Astrocyte of the cerebellum (primary cell): ENCODE measurements at regions not wholly inside any gene's neighbourhood (a gene's known extent, or its start where the extent isn't known, plus 50 kb on each side); places are given as distances from the start of the nearest gene placed in this dataset.
"Not testable (repeated sequence)": the region's sequence is repeated elsewhere in the genome, so short reads cannot be mapped to it uniquely, and the experiment has no call there.

Source experiments
- DNase-seq: peaks from one replicate; pipeline ENCODE4 v3.0.0-alpha.2; 2011; ENCODE audit warnings: low read depth
- H3K4me3 ChIP-seq: 2 replicates; pipeline ENCODE4 v1.5.1; 2011; ENCODE audit warnings: mild to moderate bottlenecking, low read depth, low read length, moderate library complexity
- in situ Hi-C: cut with HindIII; loops from 2 replicates; pipeline ENCODE4 v1.10.0; 2017; ENCODE audit warnings: low sequenced_read_pairs
- TF ChIP-seq, protein P1 (sequence below): IDR thresholded peaks from 2 replicates; pipeline ENCODE4 v1.5.1; 2012; ENCODE audit warnings: low read length, low read depth, moderate library complexity, mild to moderate bottlenecking; ENCODE audit errors: missing control alignments

DNA sequence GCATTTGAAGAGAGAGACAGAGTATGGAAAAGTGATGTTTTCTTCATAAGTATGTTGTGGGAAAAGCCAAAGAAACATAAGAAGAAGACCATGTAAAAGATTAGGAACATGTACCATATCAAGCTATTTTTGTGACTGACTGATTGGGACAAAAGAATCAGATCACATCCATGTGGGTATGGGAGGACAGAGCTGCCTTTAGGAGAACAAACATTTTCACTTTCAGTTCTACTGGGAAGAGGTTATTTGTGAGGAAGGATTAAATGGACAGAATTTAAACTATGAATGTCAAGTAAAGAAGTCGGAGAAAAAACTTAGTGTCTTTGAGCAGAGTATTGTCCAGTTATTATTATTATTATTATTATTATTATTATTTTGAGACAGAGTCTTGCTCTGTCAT lies 124.4 kb upstream of the HCRTR2 start:
- TF ChIP-seq, protein P1, sequence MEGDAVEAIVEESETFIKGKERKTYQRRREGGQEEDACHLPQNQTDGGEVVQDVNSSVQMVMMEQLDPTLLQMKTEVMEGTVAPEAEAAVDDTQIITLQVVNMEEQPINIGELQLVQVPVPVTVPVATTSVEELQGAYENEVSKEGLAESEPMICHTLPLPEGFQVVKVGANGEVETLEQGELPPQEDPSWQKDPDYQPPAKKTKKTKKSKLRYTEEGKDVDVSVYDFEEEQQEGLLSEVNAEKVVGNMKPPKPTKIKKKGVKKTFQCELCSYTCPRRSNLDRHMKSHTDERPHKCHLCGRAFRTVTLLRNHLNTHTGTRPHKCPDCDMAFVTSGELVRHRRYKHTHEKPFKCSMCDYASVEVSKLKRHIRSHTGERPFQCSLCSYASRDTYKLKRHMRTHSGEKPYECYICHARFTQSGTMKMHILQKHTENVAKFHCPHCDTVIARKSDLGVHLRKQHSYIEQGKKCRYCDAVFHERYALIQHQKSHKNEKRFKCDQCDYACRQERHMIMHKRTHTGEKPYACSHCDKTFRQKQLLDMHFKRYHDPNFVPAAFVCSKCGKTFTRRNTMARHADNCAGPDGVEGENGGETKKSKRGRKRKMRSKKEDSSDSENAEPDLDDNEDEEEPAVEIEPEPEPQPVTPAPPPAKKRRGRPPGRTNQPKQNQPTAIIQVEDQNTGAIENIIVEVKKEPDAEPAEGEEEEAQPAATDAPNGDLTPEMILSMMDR = no peak
- no peak for DNase-seq
- in situ Hi-C loops = no loop called here
- no peak overlapping the region for H3K4me3 ChIP-seq

DNA sequence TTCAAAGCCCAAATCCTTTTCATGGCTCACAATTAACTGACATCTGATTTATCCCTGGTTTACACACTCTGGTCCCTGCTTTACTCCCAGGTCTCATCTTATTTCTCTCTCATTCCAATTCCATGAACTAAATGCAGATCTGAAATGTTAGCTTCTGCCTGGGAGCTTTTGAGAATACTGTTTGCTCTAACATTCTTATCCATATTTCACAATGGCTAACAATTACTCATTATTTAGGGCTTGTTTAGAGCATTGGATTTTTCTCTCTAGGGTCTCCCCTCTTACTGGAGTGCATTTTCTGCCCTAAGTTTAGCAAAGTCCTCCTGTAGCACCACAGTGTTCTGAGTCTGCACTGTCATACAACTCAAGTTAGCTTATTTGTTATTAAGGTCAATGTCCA lies 121.5 kb upstream of the HCRTR2 start:
- TF ChIP-seq, protein P1 = no peak
- DNase-seq = no peak
- in situ Hi-C loops = no loop called here
- H3K4me3 ChIP-seq = no peak overlapping the region

DNA sequence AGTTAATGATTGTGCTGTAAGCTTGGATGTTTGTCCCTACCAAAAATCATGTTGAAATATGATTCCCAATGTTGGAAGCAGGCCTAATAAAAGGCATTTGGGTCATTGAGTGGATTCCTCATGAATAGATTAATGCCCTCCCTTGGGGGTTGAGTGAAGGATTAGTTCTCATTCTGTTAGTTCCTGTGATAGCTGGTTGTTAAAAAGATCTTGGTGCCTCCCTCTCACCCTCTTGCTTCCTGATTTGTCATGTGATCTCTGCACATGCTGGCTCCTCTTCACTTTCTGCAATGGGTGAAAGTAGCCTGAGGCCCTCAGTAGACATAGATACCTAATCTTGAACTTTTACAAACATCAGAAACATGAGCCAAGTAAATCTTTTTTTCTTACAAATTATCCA lies 115.6 kb upstream of the HCRTR2 start:
- TF ChIP-seq, protein P1 = no peak
- no peak for DNase-seq
- H3K4me3 ChIP-seq = no peak overlapping the region
- in situ Hi-C loops = no loop called here

DNA sequence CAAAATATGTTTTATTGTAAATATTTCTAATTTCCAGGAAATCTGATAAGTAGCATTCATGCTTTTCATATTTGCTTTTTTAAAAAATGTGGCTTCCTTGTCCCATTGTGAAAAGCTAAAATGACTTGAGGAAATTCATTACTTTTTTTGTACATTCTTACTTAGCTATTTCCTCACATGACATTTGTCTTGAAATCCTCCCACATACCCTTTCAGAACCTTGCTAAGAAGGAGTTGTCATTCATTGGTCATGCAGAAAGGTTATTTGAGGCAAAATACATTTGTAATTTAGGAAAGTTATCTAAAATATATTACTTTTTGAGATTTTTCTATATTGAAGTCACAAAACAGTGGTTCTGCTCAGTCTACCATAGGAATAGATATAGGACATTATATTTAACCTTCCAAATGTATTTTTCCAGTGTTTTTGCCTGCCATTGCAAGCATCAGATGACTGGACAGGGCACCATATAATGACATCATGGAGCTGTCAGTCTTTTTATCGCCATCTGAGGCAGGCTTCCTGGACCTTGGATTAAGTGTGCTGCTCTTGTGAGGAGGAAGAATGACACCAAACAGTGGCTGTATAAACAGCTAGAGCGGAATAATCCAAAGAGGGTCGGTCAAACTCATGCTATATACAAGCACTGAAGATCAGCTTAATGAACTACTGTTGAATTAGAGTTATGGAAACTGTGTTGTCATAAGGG lies 109.4 kb upstream of the HCRTR2 start:
- TF ChIP-seq, protein P1 = no peak
- DNase-seq = no peak
- in situ Hi-C loops = no loop called here
- H3K4me3 ChIP-seq = no peak overlapping the region

DNA sequence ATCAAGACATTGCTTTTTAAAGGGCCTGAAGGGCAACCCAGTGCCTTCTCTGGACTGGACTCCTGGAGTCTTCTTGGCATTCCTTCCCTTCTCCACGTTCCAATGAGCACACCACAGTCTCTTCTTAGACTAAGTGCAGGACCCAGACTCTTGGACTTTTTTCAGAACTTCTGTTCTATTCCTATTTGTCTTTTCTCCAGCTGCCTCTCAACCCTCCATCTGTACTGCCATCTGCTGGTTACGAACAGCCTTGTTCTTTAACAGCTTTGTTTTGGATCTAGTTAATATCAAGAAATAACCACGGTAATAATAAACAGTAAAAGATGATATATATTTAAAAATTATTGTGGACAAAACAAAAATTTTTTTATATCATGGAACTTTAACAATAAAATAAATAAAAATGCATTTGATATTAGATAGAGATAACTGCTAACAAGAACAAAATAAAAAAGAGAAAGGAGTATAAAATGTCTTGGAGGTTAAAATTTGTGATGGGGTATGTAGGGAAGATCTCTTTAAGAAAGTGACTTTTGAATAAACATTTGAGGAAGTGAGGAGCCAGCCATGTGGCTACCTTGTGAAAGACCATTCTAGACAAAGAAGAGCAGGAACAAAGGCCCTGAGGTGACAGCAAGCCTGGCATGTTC lies 105.1 kb upstream of the HCRTR2 start:
- no peak overlapping the region for H3K4me3 ChIP-seq
- in situ Hi-C loops = no loop called here
- peak; percentile 62 for DNase-seq
- TF ChIP-seq, protein P1 = peak; percentile 62

DNA sequence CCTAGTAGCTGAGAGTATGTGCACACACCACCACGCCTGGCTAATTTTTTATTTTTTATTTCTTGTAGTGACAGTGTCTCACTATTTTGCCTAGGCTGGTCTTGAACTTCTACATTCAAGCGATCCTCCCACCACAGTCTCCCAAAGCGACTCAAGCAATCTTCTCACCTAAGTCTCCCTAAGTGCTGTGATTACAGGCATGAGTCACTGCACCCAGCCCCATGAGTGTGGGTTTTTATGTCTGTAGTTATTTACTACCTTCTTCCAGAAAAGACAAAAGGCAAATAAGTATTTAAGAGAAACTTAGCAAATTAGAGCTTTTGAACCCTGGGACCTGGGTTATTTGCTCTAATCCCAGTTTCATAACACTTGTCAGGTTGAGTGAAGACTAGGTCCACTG lies 92.3 kb upstream of the HCRTR2 start:
- no peak for DNase-seq
- in situ Hi-C loops = no loop called here
- no peak overlapping the region for H3K4me3 ChIP-seq
- TF ChIP-seq, protein P1 = no peak

DNA sequence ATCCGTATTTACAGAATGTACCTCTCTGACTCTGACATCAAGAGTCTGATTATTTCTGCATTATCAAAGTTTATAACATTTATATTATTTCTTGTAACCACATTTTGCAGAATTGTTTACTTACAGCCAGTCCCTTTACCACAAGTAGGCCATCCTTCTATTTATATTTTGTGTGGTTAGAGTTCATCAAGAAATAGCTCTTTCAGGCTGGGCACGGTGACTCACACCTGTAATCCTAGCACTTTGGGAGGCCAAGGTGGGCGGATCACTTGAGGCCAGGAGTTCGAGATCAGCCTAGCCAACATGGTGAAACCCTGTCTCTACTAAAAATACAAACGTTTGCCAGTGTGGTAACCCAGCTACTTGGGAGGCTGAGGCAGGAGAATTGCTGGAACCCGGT lies 86.3 kb upstream of the HCRTR2 start:
- in situ Hi-C loops, DNase-seq, H3K4me3 ChIP-seq: not testable (repeated sequence)
